ENCODE measurements at regions not wholly inside any gene's neighbourhood (a gene's known extent, or its start where the extent isn't known, plus 50 kb on each side); places are given as distances from the start of the nearest gene placed in this dataset.

DNA sequence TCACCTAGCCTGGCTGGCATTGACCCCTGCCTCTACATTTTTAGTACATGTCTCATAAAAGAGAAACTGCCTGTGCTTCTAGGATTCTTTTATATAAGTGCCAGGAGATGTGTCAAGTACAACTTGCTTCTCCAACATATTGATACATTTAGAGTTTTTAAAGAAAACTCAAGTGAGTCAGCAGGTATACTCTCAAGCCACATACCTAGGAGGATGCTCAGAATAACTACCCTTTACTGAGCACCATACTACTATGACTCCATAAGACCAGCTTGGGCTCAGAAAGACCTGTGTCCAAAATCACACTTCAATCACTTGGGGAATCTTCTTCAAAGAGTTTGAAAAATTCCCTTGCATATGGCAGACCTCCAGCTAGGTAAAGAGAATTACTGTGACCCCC is 389.8 kb upstream of the SLC24A2 start:
- Histone ChIP-seq H3K9me3 (no peaks in the 10 kb centered on the region), H3K36me3 (no peaks in the 10 kb centered on the region)
- intact Hi-C loops (cut with DNase I), result no loop called here

GRCh38 chr9:20178197-20178596 is 389.4 kb upstream of the SLC24A2 start:
- no peaks in the 10 kb centered on the region for H3K4me1 ChIP-seq (replicated peaks)
- no peak for DNase-seq (ENCODE audit: low spot score)
- H3K9me3 ChIP-seq, result no peaks in the 10 kb centered on the region
- no peaks in the 10 kb centered on the region for H3K36me3 ChIP-seq
- no peak overlapping the region for H3K4me3 ChIP-seq
- H3K27ac ChIP-seq, result no peak overlapping the region
- 35% methylated on average over 1 of the region's 1 CpG for WGBS
- TF ChIP-seq, protein P1, sequence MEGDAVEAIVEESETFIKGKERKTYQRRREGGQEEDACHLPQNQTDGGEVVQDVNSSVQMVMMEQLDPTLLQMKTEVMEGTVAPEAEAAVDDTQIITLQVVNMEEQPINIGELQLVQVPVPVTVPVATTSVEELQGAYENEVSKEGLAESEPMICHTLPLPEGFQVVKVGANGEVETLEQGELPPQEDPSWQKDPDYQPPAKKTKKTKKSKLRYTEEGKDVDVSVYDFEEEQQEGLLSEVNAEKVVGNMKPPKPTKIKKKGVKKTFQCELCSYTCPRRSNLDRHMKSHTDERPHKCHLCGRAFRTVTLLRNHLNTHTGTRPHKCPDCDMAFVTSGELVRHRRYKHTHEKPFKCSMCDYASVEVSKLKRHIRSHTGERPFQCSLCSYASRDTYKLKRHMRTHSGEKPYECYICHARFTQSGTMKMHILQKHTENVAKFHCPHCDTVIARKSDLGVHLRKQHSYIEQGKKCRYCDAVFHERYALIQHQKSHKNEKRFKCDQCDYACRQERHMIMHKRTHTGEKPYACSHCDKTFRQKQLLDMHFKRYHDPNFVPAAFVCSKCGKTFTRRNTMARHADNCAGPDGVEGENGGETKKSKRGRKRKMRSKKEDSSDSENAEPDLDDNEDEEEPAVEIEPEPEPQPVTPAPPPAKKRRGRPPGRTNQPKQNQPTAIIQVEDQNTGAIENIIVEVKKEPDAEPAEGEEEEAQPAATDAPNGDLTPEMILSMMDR (IDR thresholded peaks at IDR 0.05), result no peak
- TF ChIP-seq POLR2A (IDR thresholded peaks at IDR 0.05), result no peak
- TF ChIP-seq POLR2AphosphoS5 (IDR thresholded peaks at IDR 0.05), result no peak
- intact Hi-C loops (cut with DNase I), result no loop called here
- H3K27me3 ChIP-seq (replicated peaks; ENCODE audit: insufficient read depth), result no peaks in the 10 kb centered on the region

More for the DNA sequence above, 389.8 kb upstream of the SLC24A2 start:
- DNase-seq (ENCODE audit: low spot score), result no peak
- Histone ChIP-seq H3K27me3 (replicated peaks; ENCODE audit: insufficient read depth) (no peaks in the 10 kb centered on the region), H3K27ac (no peak overlapping the region), H3K4me3 (no peak overlapping the region), H3K4me1 (replicated peaks) (no peaks in the 10 kb centered on the region)
- no peak for TF ChIP-seq POLR2A (IDR thresholded peaks at IDR 0.05)
- TF ChIP-seq, protein P1 (IDR thresholded peaks at IDR 0.05), result no peak
- no peak for TF ChIP-seq POLR2AphosphoS5 (IDR thresholded peaks at IDR 0.05)

GRCh38 chr9:20170122-20170521 is 381.3 kb upstream of the SLC24A2 start:
- Histone ChIP-seq H3K36me3 (no peaks in the 10 kb centered on the region), H3K9me3 (no peaks in the 10 kb centered on the region), H3K27me3 (replicated peaks; ENCODE audit: insufficient read depth) (no peaks in the 10 kb centered on the region), H3K27ac (no peak overlapping the region), H3K4me3 (no peak overlapping the region), H3K4me1 (replicated peaks) (no peaks in the 10 kb centered on the region)
- 96% methylated on average over 3 of the region's 3 CpGs for WGBS
- TF ChIP-seq, protein P1 (IDR thresholded peaks at IDR 0.05), result no peak
- intact Hi-C loops (cut with DNase I), result no loop called here
- no peak for DNase-seq (ENCODE audit: low spot score)

DNA sequence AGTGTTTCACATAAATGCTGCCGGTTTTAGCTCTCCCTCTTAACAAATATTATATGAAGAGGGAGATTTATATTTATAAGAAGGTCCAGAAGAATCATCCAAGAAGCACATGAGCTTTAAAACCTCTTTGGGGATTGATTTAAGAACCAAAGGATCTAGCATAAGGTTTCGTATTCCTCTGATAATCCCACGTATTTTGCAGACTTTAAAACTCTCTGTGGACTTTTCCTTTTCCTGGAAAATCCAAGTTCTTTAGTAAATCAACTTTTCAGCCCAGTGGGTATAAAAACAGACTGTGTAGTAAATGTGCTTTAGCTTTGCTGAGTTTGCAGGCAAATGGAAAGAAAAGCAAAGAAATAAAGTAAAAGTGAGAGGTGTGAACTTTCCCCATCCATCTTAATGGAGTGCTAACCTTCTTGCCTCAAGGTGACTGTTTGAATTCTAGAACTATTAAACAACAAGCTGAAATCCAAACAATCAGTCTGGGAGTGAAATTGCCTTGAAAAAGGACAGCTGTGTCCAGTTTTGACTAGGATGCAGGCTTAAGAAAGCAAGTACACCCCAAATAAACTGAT is 363.4 kb upstream of the SLC24A2 start:
- no peak for DNase-seq (ENCODE audit: low spot score)
- no peaks in the 10 kb centered on the region for H3K36me3 ChIP-seq
- H3K27ac ChIP-seq, result no peak overlapping the region
- TF ChIP-seq POLR2AphosphoS5 (IDR thresholded peaks at IDR 0.05) (no peak), POLR2A (IDR thresholded peaks at IDR 0.05) (no peak)
- TF ChIP-seq, protein P1 (IDR thresholded peaks at IDR 0.05), result no peak
- 79% methylated on average over 3 of the region's 3 CpGs for WGBS
- no peaks in the 10 kb centered on the region for H3K9me3 ChIP-seq
- no peaks in the 10 kb centered on the region for H3K4me1 ChIP-seq (replicated peaks)
- no peak overlapping the region for H3K4me3 ChIP-seq
- no peaks in the 10 kb centered on the region for H3K27me3 ChIP-seq (replicated peaks; ENCODE audit: insufficient read depth)
- intact Hi-C loops (cut with DNase I), result no loop called here

DNA sequence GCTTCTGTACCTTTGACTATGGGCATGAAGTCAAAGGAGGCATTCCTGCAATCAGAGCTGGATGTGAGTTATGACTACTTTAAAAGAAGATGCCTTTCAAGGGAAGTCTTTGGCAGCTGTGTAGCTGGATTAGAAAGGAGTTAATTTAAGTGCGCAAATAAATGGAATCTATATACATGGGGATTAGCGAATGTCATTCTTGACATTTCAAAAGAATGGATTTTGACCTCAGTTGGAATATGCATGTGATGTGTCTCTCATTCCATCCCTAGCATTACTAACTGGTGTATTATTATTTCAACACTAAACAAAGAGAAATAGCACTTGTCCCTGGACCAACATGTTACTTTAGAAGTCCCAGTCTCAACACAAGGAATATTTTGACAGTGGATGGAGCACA is 359.6 kb upstream of the SLC24A2 start:
- intact Hi-C loops (cut with DNase I), result no loop called here
- Histone ChIP-seq H3K27me3 (replicated peaks; ENCODE audit: insufficient read depth) (no peaks in the 10 kb centered on the region), H3K9me3 (no peaks in the 10 kb centered on the region), H3K4me1 (replicated peaks) (no peaks in the 10 kb centered on the region), H3K4me3 (no peak overlapping the region), H3K36me3 (no peaks in the 10 kb centered on the region), H3K27ac (no peak overlapping the region)
- no peak for TF ChIP-seq POLR2AphosphoS5 (IDR thresholded peaks at IDR 0.05)
- TF ChIP-seq POLR2A (IDR thresholded peaks at IDR 0.05), result no peak
- TF ChIP-seq, protein P1 (IDR thresholded peaks at IDR 0.05), result no peak
- 72% methylated on average over 2 of the region's 2 CpGs for WGBS
- DNase-seq (ENCODE audit: low spot score), result no peak

Data from prostate gland (tissue), 2 donors.